Activated CD4-positive, alpha-beta T cell treated with anti-CD3 and anti-CD28 coated beads for 4 hours (primary cell): ENCODE measurements at regions not wholly inside any gene's neighbourhood (a gene's known extent, or its start where the extent isn't known, plus 50 kb on each side); places are given as distances from the start of the nearest gene placed in this dataset.
A peak's percentile ranks its signal among the peaks of the same experiment; 100 is the strongest.

Source experiments
- DNase-seq, 2 donors: peaks; one replicate each; pipeline ENCODE4 v3.0.0-alpha.2; 2020

GRCh38 chr10:6919077-6919476, 339.0 kb upstream of the PRKCQ start:
- DNase-seq, result no peak

- DNase-seq, result peak; percentile 72 to 85
Measured at GRCh38 chr10:6918305-6918704, 338.2 kb upstream of the PRKCQ start.

- DNase-seq, result no peak
Measured at GRCh38 chr10:6917125-6917524, 337.0 kb upstream of the PRKCQ start.

- no peak for DNase-seq
Measured at GRCh38 chr10:6916601-6917000, 336.5 kb upstream of the PRKCQ start.

GRCh38 chr10:6915307-6915706, 335.2 kb upstream of the PRKCQ start:
- no peak for DNase-seq

- no peak for DNase-seq
Measured at GRCh38 chr10:6912929-6913328, 332.9 kb upstream of the PRKCQ start.

GRCh38 chr10:6912424-6912823, 332.3 kb upstream of the PRKCQ start:
- DNase-seq, result no peak

GRCh38 chr10:6912021-6912420, 331.9 kb upstream of the PRKCQ start:
- no peak for DNase-seq

- DNase-seq, result no peak
Measured at GRCh38 chr10:6909905-6910560, 330.0 kb upstream of the PRKCQ start.

- DNase-seq, result no peak
Measured at GRCh38 chr10:6907877-6908530, 327.9 kb upstream of the PRKCQ start.

- DNase-seq, result no peak
Measured at GRCh38 chr10:6894405-6894804, 314.3 kb upstream of the PRKCQ start.

- no peak for DNase-seq
Measured at GRCh38 chr10:6892864-6893263, 312.8 kb upstream of the PRKCQ start.

- no peak for DNase-seq
Measured at GRCh38 chr10:6891924-6892323, 311.8 kb upstream of the PRKCQ start.

- DNase-seq, result no peak
Measured at GRCh38 chr10:6889718-6890117, 309.6 kb upstream of the PRKCQ start.

- no peak for DNase-seq
Measured at GRCh38 chr10:6888434-6888833, 308.4 kb upstream of the PRKCQ start.

- no peak for DNase-seq
Measured at GRCh38 chr10:6885284-6885683, 305.2 kb upstream of the PRKCQ start.

- no peak for DNase-seq
Measured at GRCh38 chr10:6881987-6882386, 301.9 kb upstream of the PRKCQ start.

GRCh38 chr10:6877722-6878392, 297.8 kb upstream of the PRKCQ start:
- no peak for DNase-seq

GRCh38 chr10:6877336-6877721, 297.3 kb upstream of the PRKCQ start:
- no peak for DNase-seq

GRCh38 chr10:6875269-6875865, 295.3 kb upstream of the PRKCQ start:
- DNase-seq, result no peak

- DNase-seq, result no peak
Measured at GRCh38 chr10:6871128-6871527, 291.1 kb upstream of the PRKCQ start.

- DNase-seq, result no peak
Measured at GRCh38 chr10:6868036-6868725, 288.1 kb upstream of the PRKCQ start.

GRCh38 chr10:6866757-6867156, 286.7 kb upstream of the PRKCQ start:
- no peak for DNase-seq
